Lower lobe of right lung (tissue), 2 donors: ENCODE measurements at regions not wholly inside any gene's neighbourhood (a gene's known extent, or its start where the extent isn't known, plus 50 kb on each side); places are given as distances from the start of the nearest gene placed in this dataset.
"Not testable (repeated sequence)": the region's sequence is repeated elsewhere in the genome, so short reads cannot be mapped to it uniquely, and the experiment has no call there.

Source experiments
- ATAC-seq, 2 donors: fragments of 200-7000 bp; cut with Tn5 transposase; one replicate each; pipeline ENCODE4 v1.9.1; 2020 to 2022; ENCODE audit warnings: mild to moderate bottlenecking in 2 of 2, moderate library complexity in 2 of 2
- DNase-seq: peaks from one replicate; pipeline ENCODE4 v3.0.0-alpha.2; 2020
- H3K27ac ChIP-seq: fragments of 200-600 bp; one replicate; pipeline ENCODE4 v1.8.0; 2022
- H3K27me3 ChIP-seq: fragments of 200-600 bp; one replicate; pipeline ENCODE4 v1.8.0; 2022; ENCODE audit warnings: low read depth
- H3K36me3 ChIP-seq: fragments of 200-600 bp; one replicate; pipeline ENCODE4 v1.8.0; 2022; ENCODE audit warnings: mild to moderate bottlenecking
- H3K4me1 ChIP-seq: fragments of 200-600 bp; one replicate; pipeline ENCODE4 v1.8.0; 2022
- H3K4me3 ChIP-seq: fragments of 200-600 bp; one replicate; pipeline ENCODE4 v1.8.0; 2022; ENCODE audit warnings: mild to moderate bottlenecking
- H3K9me3 ChIP-seq: fragments of 200-600 bp; one replicate; pipeline ENCODE4 v1.8.0; 2022
- intact Hi-C: fragments of 100-400 bp; cut with DNase I; formaldehyde crosslinking; loops from one replicate; pipeline ENCODE4 v1.11.0; 2022
- TF ChIP-seq, protein P1 (sequence below): fragments of 200-600 bp; IDR thresholded peaks from one replicate; pipeline ENCODE4 v1.8.0; 2022; ENCODE audit warnings: antibody characterized with exemption, mild to moderate bottlenecking
- donor health status: DM: no; HTN: yes; CAD: no; lungs with severe emphysema.

DNA sequence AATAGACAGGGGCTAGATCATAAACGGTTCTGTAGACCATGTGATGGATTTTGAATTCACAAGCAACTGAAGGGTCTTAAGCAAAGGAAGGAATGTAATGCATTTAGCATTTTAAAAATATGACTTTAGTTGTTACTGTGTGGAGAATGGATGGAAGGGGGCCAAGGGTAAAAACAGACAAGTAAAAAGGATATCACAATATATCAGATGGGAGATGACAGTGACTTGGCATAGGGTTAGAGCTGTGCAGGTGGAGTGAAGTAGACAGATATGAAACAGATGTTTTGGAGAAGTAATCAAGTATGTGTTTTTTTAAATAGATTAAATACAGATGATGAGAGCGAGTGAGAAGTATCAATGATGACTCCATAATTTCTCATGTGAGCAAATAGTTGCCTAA lies 1116.0 kb upstream of the TENM3 start:
- no peak for DNase-seq
- Histone ChIP-seq H3K27me3 (no peaks in the 10 kb centered on the region), H3K4me3 (no peak overlapping the region), H3K4me1 (no peaks in the 10 kb centered on the region), H3K27ac (no peak overlapping the region), H3K36me3 (no peaks in the 10 kb centered on the region), H3K9me3 (no peaks in the 10 kb centered on the region)
- ATAC-seq: no peak
- intact Hi-C loops: no loop called here
- TF ChIP-seq, protein P1, sequence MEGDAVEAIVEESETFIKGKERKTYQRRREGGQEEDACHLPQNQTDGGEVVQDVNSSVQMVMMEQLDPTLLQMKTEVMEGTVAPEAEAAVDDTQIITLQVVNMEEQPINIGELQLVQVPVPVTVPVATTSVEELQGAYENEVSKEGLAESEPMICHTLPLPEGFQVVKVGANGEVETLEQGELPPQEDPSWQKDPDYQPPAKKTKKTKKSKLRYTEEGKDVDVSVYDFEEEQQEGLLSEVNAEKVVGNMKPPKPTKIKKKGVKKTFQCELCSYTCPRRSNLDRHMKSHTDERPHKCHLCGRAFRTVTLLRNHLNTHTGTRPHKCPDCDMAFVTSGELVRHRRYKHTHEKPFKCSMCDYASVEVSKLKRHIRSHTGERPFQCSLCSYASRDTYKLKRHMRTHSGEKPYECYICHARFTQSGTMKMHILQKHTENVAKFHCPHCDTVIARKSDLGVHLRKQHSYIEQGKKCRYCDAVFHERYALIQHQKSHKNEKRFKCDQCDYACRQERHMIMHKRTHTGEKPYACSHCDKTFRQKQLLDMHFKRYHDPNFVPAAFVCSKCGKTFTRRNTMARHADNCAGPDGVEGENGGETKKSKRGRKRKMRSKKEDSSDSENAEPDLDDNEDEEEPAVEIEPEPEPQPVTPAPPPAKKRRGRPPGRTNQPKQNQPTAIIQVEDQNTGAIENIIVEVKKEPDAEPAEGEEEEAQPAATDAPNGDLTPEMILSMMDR: no peak

DNA sequence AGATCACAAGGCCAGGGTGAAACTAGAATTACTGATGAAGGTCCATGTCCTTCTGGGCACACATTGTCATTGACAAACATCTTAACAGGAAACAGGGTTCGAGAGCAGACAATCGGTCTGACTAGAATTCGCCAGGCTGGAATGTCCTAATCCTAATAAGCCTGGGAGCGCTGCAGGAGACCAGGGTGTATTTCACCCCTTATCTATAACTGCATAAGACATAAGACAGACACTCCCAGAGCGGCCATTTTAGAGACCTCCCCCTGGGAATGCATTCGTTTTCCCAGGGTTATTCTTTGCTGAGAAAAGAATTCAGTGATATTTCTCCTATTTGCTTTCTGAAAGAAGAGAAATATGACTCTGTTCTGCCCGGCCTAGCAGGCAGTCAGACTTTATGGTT lies 1112.9 kb upstream of the TENM3 start:
- H3K36me3 ChIP-seq, H3K27ac ChIP-seq, ATAC-seq, H3K4me1 ChIP-seq, intact Hi-C loops, DNase-seq, H3K27me3 ChIP-seq, H3K4me3 ChIP-seq, H3K9me3 ChIP-seq: not testable (repeated sequence)

DNA sequence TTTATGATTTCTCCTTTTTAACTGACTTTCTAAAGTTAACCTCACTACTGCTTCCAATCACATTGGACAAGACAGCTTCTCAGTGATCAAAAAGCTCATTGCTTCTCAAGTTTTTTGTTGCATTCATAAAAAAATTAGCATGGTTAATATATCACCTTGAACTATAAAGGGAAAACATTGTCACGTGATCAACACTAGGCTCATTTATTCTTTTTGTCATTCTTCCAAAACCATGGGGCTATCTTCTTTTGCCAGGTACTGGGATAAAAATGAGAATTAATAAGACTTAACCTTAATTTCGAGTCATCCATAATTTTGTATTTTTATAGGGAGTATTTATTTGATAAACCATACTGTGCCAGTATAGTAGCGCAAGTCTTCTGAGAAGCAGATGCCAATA lies 1105.9 kb upstream of the TENM3 start:
- no peak for ATAC-seq
- H3K27me3 ChIP-seq: no peaks in the 10 kb centered on the region
- TF ChIP-seq, protein P1: no peak
- no peaks in the 10 kb centered on the region for H3K4me1 ChIP-seq
- no peak overlapping the region for H3K27ac ChIP-seq
- no peaks in the 10 kb centered on the region for H3K36me3 ChIP-seq
- no peak for DNase-seq
- H3K9me3 ChIP-seq: no peaks in the 10 kb centered on the region
- H3K4me3 ChIP-seq: no peak overlapping the region
- intact Hi-C loops: no loop called here

DNA sequence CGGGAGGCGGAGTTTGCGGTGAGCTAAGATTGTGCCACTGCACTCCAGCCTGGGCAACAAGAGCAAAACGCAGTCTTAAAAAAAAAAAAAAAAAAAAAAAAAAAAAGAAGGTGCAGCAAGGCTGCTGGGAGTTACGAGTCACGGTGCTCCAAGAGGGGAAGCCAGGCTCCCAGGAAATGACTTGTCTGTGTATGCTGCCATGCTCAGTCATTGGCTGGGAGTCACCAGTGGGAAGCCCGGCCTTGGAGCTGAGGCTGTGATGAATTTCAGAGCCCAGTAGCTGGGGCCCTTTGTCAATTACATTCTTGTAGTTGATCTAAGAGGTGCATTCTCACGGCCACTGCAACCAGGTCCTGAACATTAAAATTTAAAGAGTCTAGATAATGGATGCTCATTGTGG lies 1105.1 kb upstream of the TENM3 start:
- Histone ChIP-seq H3K27ac (no peak overlapping the region), H3K27me3 (no peaks in the 10 kb centered on the region), H3K4me1 (no peaks in the 10 kb centered on the region), H3K9me3 (no peaks in the 10 kb centered on the region), H3K36me3 (no peaks in the 10 kb centered on the region), H3K4me3 (no peak overlapping the region)
- ATAC-seq (no peak), DNase-seq (no peak)
- TF ChIP-seq, protein P1: no peak
- intact Hi-C loops: no loop called here

DNA sequence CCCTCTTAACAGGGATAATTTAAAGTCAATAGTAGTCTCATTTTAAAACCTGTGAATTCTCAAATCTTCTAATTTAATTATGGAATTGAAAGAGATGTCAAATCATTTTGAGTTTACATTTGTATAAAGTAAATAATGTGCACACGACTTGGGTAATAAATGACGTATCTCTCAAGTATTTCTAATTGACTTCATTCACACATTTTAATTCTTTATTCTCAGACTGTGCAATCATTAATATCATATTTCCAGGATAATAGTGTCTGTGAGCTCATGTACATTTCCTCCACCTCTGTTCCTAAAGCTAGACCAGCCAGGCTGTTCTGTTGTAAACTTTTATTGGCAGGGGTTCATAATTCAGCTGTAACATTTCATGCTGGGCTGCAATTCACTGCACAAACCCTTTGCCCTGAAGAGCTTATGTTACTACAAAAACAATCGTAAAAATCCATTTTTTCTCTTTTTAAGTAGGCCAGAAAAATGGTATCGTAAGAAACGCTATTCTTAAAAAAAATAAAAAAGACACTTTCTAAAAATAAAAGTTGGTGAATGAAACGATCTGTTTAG lies 1103.1 kb upstream of the TENM3 start:
- Histone ChIP-seq H3K27ac (no peak overlapping the region), H3K27me3 (no peaks in the 10 kb centered on the region), H3K36me3 (no peaks in the 10 kb centered on the region), H3K4me1 (no peaks in the 10 kb centered on the region), H3K4me3 (no peak overlapping the region), H3K9me3 (no peaks in the 10 kb centered on the region)
- DNase-seq: no peak
- intact Hi-C loops: no loop called here
- TF ChIP-seq, protein P1: no peak
- ATAC-seq: no peak

DNA sequence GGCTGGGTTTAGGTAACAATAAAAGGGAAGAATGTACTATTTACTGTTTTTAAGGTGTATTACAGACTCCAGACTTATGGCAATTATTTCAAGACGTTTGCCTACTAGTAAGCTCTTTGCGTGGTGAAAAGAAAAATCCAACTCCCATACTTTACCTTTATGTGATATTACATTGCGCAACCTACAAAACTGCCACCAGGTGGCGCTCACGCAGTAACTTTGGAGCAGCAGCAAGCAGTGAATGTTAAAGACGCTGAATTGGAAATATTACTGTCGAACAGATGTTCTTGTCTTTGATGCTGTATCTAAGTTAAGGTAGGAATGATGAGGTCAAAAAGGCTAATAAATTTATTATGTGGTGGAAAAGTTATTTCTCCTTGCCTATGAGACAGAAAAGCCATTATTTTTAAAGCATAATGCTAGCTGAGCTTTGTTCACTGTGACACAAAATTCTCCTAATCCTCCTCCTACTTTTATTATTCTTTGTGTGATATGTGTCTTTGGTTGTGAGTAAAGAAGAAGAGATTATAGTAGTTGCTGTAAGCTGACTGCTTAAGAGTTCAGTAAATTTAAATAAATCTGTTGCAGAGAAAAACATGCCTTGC lies 1099.8 kb upstream of the TENM3 start:
- TF ChIP-seq, protein P1: peak; percentile 90

More for the DNA sequence above, 1099.8 kb upstream of the TENM3 start:
- Histone ChIP-seq H3K27me3 (no peaks in the 10 kb centered on the region), H3K4me1 (no peaks in the 10 kb centered on the region), H3K27ac (no peak overlapping the region), H3K36me3 (no peaks in the 10 kb centered on the region), H3K9me3 (no peaks in the 10 kb centered on the region), H3K4me3 (no peak overlapping the region)
- intact Hi-C loops: no loop called here
- peak; percentile 54 to 69 for ATAC-seq
- DNase-seq: peak; percentile 74
